ENCODE measurements at regions not wholly inside any gene's neighbourhood (a gene's known extent, or its start where the extent isn't known, plus 50 kb on each side); places are given as distances from the start of the nearest gene placed in this dataset.

DNA sequence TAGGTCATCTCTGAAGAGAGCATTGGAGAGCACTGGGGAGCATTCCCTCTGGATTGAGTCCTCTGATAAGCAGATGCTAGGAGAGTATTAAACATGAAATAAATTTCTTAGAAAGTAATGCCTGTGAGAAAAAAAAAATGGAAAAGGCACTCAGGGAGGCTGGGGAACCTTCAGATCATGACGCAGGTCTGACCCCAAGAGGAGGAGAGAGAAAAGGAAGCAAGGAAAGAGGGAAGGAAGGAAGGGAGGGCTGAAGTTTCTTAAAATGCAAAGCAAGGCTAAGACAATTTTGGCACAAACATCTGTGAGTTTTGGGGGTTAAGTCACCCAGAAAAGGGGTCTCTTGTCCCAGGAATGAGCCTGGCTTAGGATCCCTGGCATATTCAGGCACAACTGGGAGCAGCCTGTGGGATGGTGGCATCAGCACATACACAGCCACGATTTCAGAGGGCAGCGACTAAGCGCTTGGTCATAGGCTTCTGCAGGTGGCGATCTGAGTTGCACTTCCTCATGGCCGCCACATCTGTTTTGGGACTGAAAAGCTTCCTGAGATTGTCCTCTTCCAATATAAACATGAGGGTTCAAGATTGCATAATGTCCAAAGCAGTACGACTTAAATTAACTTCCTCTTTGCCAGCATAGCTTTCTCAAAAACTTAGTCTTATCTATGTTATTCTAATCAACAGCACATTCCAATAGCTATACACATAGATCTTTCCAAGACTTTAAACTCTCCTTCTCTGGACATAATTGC, 692.7 kb downstream of the DNAH5 start:
- TF ChIP-seq, protein P1, sequence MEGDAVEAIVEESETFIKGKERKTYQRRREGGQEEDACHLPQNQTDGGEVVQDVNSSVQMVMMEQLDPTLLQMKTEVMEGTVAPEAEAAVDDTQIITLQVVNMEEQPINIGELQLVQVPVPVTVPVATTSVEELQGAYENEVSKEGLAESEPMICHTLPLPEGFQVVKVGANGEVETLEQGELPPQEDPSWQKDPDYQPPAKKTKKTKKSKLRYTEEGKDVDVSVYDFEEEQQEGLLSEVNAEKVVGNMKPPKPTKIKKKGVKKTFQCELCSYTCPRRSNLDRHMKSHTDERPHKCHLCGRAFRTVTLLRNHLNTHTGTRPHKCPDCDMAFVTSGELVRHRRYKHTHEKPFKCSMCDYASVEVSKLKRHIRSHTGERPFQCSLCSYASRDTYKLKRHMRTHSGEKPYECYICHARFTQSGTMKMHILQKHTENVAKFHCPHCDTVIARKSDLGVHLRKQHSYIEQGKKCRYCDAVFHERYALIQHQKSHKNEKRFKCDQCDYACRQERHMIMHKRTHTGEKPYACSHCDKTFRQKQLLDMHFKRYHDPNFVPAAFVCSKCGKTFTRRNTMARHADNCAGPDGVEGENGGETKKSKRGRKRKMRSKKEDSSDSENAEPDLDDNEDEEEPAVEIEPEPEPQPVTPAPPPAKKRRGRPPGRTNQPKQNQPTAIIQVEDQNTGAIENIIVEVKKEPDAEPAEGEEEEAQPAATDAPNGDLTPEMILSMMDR (IDR thresholded peaks at IDR 0.05): no peak
- TF ChIP-seq POLR2AphosphoS5 (IDR thresholded peaks at IDR 0.05) (no peak), POLR2A (IDR thresholded peaks at IDR 0.05) (no peak)

All from breast epithelium (tissue), 3 donors.